ENCODE measurements at regions not wholly inside any gene's neighbourhood (a gene's known extent, or its start where the extent isn't known, plus 50 kb on each side); places are given as distances from the start of the nearest gene placed in this dataset.

- no peaks in the 10 kb centered on the region for H3K27me3 ChIP-seq (replicated peaks; ENCODE audit: insufficient read depth)
- intact Hi-C loops (cut with DNase I), result no loop called here
- H3K9me3 ChIP-seq, result no peaks in the 10 kb centered on the region
- no peak for DNase-seq (ENCODE audit: low spot score)
- TF ChIP-seq CTCF (IDR thresholded peaks at IDR 0.05) (no peak), POLR2AphosphoS5 (IDR thresholded peaks at IDR 0.05) (no peak), POLR2A (IDR thresholded peaks at IDR 0.05) (no peak)
- 67% methylated on average over 2 of the region's 2 CpGs for WGBS
- no peaks in the 10 kb centered on the region for H3K4me1 ChIP-seq (replicated peaks)
- H3K4me3 ChIP-seq, result no peak overlapping the region
- no peaks in the 10 kb centered on the region for H3K36me3 ChIP-seq
- H3K27ac ChIP-seq, result no peak overlapping the region
Measured at GRCh38 chr6:156058356-156058755, 602.7 kb upstream of the NOX3 start.

DNA sequence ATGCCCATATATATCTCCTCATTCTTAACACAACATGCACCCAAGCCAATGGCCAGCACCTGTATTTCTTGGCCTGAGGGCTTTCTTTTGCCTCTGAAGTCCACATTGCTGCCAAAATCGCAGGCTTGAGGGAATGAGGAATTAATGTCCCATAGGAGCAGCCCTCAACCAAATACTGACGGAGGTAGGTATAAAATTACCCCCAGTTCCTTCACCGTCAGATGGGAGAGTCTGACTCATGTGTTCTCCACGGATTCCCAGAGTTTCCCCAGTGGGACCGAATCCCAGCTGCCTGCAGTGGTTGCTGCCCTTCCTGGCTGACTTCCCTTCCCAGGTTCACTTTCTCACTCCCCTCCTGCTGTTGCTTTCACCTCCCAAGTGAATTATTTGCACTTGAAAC lies 602.2 kb upstream of the NOX3 start:
- no peaks in the 10 kb centered on the region for H3K36me3 ChIP-seq
- no peak for TF ChIP-seq CTCF (IDR thresholded peaks at IDR 0.05)
- no peak for TF ChIP-seq POLR2A (IDR thresholded peaks at IDR 0.05)
- TF ChIP-seq POLR2AphosphoS5 (IDR thresholded peaks at IDR 0.05), result no peak
- H3K27ac ChIP-seq, result no peak overlapping the region
- WGBS, result 45% methylated on average over 5 of the region's 5 CpGs
- H3K4me1 ChIP-seq (replicated peaks), result no peaks in the 10 kb centered on the region
- H3K4me3 ChIP-seq, result no peak overlapping the region
- H3K27me3 ChIP-seq (replicated peaks; ENCODE audit: insufficient read depth), result no peaks in the 10 kb centered on the region
- DNase-seq (ENCODE audit: low spot score), result no peak
- no peaks in the 10 kb centered on the region for H3K9me3 ChIP-seq
- intact Hi-C loops (cut with DNase I), result no loop called here

- no peak overlapping the region for H3K4me3 ChIP-seq
- no peaks in the 10 kb centered on the region for H3K4me1 ChIP-seq (replicated peaks)
- 95% methylated on average over 2 of the region's 2 CpGs for WGBS
- no peak overlapping the region for H3K27ac ChIP-seq
- no peak for DNase-seq (ENCODE audit: low spot score)
- no peaks in the 10 kb centered on the region for H3K36me3 ChIP-seq
- TF ChIP-seq CTCF (IDR thresholded peaks at IDR 0.05), result no peak
- TF ChIP-seq POLR2AphosphoS5 (IDR thresholded peaks at IDR 0.05), result no peak
- TF ChIP-seq POLR2A (IDR thresholded peaks at IDR 0.05), result no peak
- no peaks in the 10 kb centered on the region for H3K27me3 ChIP-seq (replicated peaks; ENCODE audit: insufficient read depth)
- intact Hi-C loops (cut with DNase I), result no loop called here
- no peaks in the 10 kb centered on the region for H3K9me3 ChIP-seq
Measured at GRCh38 chr6:156056085-156056484, 600.4 kb upstream of the NOX3 start.

DNA sequence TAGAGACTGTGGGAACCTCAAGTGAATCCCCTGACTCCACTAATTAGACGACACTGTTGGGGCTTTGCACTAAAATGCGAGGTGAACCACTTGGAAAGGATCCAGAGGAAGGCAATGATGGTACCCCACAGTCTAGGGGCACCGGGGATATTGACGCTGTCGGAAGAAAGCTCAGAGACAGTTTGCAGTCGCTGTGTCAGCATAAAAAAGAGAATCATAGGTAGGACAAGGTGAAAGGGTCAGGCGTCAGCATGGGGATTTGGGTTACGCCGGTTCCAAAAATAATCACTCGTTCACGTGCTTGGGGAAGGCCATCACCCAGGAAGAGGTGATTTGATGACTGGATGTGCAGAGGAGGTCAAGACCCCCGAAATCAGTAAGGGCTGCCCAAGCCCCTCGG lies 598.0 kb upstream of the NOX3 start:
- intact Hi-C loops (cut with DNase I), result no loop called here
- Histone ChIP-seq H3K4me1 (replicated peaks) (no peaks in the 10 kb centered on the region), H3K27me3 (replicated peaks; ENCODE audit: insufficient read depth) (no peaks in the 10 kb centered on the region), H3K9me3 (no peaks in the 10 kb centered on the region), H3K36me3 (no peaks in the 10 kb centered on the region), H3K27ac (no peak overlapping the region), H3K4me3 (no peak overlapping the region)
- no peak for DNase-seq (ENCODE audit: low spot score)
- WGBS, result 94% methylated on average over 13 of the region's 13 CpGs
- TF ChIP-seq POLR2A (IDR thresholded peaks at IDR 0.05), result no peak
- no peak for TF ChIP-seq POLR2AphosphoS5 (IDR thresholded peaks at IDR 0.05)
- TF ChIP-seq CTCF (IDR thresholded peaks at IDR 0.05), result no peak

- H3K27me3 ChIP-seq (replicated peaks; ENCODE audit: insufficient read depth), result no peaks in the 10 kb centered on the region
- no peaks in the 10 kb centered on the region for H3K36me3 ChIP-seq
- WGBS, result 63% methylated on average over 8 of the region's 8 CpGs
- no peak overlapping the region for H3K4me3 ChIP-seq
- TF ChIP-seq CTCF (IDR thresholded peaks at IDR 0.05), result no peak
- no peak for TF ChIP-seq POLR2AphosphoS5 (IDR thresholded peaks at IDR 0.05)
- no peak for TF ChIP-seq POLR2A (IDR thresholded peaks at IDR 0.05)
- DNase-seq (ENCODE audit: low spot score), result no peak
- H3K27ac ChIP-seq, result no peak overlapping the region
- intact Hi-C loops (cut with DNase I), result no loop called here
- no peaks in the 10 kb centered on the region for H3K4me1 ChIP-seq (replicated peaks)
- no peaks in the 10 kb centered on the region for H3K9me3 ChIP-seq
Measured at GRCh38 chr6:156046841-156047449, 591.3 kb upstream of the NOX3 start.

Measured in prostate gland (tissue), 2 donors.